HPDE6-E6E7 (cell line): ENCODE measurements at regions not wholly inside any gene's neighbourhood (a gene's known extent, or its start where the extent isn't known, plus 50 kb on each side); places are given as distances from the start of the nearest gene placed in this dataset.
"Not testable (repeated sequence)": the region's sequence is repeated elsewhere in the genome, so short reads cannot be mapped to it uniquely, and the experiment has no call there.

ENCODE experiments used
- DNase-seq: peaks from one replicate; pipeline ENCODE4 v3.0.0; 2011; ENCODE audit warnings: missing footprints; ENCODE audit errors: extremely low spot score

DNA sequence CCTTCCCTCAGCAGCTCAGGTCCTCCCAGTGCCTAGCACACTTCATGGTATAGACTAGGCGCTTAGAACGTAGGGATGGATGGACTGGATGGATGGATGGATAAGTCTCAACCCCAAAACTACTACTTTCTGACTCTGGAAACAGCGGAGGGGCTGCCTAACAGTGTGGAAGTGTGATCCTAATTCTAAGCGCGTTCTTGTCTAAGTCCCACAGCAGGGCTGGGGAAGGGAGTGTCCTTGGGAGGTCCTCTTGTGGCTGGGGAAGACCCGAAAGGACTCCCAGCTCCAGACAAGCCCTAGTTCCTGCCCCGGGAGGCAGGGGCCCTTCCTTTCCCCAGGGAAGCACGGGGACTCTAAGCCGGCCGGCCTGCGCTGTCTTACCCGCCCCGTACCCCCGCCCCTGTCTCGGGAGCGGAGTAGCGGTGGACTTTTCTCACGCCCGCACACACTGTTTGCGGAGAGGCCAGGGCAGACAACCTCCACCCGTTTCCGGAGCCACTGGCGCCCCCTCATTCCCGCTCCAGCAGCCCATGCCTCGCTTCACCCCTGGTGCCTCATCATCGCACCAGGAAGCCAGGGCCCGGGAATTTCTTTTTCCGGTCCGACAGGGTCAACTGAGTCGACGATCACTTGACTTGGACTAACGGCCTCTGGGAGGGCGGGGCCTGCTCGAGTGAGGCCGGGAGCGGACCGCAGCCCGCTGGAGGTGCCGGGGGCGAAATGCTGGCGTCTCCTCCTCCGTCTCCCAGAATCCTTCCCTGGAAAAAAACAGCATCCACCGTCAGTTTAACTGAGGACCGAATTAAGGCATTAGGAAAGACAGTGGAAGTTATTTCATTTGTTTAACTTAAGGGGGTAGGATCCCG, 133.3 kb downstream of the TBC1D2B start:
- no peak for DNase-seq

DNA sequence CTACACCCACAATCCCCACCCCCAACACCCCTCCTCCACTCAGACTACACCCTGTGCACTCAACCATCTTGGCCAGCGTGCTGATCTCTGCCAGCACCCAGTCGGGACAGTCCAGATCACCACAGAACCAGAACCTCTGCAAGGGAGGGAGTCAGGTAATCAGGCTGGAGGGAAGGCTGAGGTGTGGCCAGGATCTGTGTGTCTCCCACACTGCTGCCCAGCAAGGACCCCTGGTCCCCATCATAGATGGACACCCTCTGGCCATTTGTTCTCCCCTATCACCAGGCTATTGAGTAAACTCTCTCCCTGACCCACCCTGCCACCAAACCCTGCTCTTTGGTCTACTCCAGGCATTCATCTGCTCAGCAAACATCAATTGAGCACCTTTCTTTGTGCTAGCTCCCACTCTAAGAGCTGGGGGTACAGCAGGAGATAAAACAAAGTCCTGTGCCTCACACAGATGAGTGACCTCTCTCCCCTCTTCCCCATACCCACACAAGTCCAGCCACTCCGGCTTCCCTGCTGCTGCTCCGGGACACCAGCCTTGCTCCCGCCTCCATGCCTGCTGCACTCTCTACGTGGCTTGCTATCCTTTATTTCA, 134.8 kb downstream of the TBC1D2B start:
- DNase-seq, result no peak

DNA sequence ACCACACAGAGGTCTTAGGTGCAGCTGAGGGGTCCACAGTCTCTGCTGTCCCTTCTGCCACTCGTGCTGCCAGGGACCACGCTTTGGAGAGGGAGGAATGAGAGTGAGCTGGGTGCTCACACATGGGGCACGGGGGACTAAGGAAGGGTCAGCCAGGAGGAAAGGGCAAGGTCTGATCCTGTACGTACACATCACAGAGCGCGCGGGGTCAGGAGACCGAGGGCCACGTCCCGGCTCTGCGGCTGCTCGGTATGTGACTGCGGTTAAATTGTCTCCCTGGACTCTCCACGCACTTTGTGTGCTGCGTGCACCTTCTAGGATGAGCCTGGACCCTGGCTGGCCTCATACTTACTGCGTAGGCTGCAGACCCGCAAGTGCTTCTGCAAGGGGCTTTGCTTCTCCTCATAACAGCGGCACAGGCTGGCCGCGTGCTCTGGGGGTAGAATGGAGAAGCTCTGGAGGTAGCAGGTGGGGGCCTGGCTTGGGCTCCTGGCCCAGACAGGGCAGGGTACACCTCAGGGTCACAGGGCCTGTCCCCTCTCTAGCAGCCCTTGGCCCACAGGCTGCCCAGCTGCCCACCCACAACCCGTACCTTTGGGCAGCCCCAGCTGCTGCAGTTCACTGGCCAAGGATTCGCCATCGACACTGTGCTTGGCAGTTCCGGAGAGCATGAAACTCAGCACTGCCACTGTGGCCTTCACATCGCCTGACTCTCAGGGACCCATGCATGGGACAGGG, 136.3 kb downstream of the TBC1D2B start:
- DNase-seq, result not testable (repeated sequence)

DNA sequence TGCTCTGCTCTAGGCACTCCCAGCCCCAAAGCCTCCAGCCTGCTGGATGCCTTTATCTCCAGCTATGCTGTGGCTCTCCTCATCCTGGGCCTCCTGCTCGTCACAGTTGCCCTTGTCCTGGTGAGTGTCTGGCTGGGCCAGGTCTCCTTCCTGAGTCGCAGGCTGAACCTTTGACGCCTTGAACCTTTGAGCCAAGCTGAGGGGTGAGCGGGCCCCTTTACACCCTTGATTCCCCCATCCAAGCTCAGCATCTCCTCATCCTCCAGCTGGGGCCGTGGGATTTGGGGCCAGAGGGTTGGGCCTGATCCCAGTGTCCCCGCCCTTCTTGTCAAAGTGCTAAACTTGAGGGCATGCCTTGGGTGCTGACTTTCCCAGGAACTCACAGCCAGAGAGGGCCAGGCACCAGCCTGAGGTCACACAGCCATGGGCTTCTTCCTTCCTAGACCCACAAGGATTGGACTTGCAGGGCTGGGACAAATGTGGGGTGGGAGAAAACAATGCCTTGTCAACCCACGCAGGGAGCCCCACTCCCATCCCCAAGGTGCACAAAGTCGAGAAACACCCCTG, 137.0 kb downstream of the TBC1D2B start:
- no peak for DNase-seq

DNA sequence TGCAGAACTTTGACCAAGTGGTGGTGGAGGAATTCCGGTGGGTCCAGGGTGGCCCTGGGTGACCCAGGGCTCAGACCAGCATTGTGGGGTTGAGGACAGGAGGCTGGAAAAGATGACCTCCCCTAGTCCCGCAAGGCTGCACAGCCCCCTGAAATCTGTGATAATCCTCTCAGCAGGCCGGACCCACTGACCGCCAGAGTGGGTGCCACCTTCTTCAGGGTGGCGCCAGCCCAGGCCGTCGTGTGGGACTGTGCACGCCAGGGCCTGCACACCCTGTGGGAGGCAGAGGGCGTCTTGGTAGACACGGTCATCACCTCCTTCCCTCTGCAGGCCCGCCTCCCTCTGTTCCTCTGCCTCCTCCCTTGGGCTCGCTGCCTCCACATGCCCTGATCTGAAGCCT, 137.7 kb downstream of the TBC1D2B start:
- no peak for DNase-seq

- DNase-seq, result not testable (repeated sequence)
These were observed 138.5 kb downstream of the TBC1D2B start for GRCh38 chr15:77939026-77939425.

DNA sequence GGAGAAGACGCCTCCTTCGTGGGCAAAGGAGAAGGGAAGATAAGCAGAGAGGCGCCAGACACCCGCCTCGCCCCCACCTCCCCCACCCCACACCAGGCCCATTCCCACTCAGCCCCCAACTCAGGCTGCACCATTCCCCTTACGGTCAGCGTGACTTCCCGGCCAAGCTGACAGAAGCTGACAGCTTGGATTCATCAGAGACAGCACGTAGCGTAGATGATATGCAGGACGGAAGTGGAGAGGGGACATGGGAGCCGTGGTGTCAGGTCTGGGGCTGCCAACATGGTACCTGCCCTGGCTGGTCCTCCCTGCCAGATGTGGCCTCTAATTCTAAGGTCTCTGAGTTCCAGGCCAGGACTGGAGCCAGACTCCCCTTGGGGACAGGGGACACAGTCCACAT, 139.0 kb downstream of the TBC1D2B start:
- not testable (repeated sequence) for DNase-seq

GRCh38 chr15:77936567-77936966, 140.9 kb downstream of the TBC1D2B start:
- not testable (repeated sequence) for DNase-seq

- DNase-seq, result not testable (repeated sequence)
These were observed 143.0 kb downstream of the TBC1D2B start for GRCh38 chr15:77934516-77934915.

DNA sequence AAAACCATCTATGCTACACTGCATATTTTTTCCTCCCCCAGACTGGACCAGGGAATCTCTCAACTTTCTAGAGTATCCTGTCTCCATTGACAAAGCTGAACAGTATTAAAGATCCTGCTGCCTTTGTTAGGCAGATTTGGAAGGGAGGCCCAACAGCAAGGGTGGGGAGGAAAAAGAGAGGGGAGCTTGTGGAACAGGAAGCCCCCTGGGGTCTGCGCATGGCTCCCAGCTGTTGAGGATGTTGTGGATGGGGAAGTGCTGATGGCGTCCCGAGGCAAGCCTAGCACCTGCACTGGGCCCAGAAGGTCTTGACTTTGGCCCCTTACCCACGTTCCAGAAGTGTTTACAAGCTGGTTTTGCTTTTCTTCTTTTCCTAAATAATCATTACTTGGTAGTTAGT, 146.6 kb downstream of the TBC1D2B start:
- not testable (repeated sequence) for DNase-seq

- DNase-seq, result not testable (repeated sequence)
These were observed 147.0 kb downstream of the TBC1D2B start for GRCh38 chr15:77930490-77930889.

GRCh38 chr15:77926789-77927188, 150.7 kb downstream of the TBC1D2B start:
- not testable (repeated sequence) for DNase-seq

DNA sequence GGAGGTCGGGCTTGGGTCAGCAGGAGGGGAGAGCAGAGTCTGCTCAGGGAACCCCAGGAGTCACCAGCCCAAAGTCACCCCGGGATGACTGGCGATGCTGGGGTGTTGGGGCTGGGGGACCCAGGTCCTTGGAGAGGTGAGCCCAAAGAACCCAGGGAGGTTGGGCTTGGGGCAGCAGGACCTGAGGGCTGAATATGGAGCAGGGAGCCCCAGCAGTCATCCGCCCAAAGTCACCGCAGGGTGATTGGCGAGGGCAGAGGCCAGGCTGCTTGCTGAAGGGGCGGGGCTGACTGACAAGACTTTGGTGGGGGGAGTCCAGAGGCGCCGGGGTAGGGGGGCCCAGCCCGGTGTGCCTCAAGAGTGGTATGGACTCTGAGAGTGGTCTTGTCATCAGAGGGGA, 151.2 kb downstream of the TBC1D2B start:
- not testable (repeated sequence) for DNase-seq

- DNase-seq, result not testable (repeated sequence)
These were observed 152.4 kb downstream of the TBC1D2B start for GRCh38 chr15:77925101-77925500.

GRCh38 chr15:77921664-77922063, 155.8 kb downstream of the TBC1D2B start:
- DNase-seq, result no peak

- not testable (repeated sequence) for DNase-seq
These were observed 160.4 kb downstream of the TBC1D2B start for GRCh38 chr15:77916966-77917635.

DNA sequence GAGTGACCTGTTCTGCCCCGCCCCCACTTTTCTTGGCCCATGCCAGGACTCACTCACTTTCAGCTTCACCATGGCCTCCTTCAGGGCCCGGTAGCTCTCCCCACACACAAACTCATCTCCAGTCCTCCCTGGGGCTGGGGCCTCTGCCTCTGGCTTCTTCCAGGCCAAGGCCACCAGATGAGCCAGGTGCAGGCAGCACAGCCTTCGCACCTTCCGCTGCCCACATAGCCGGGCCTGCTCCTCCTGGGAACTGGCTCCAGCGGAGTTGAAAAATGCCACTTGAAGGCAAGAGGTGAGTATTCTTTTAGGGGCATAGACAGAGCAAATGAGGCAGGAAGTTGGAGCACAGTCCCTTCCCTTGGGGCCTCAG, 161.6 kb downstream of the TBC1D2B start:
- not testable (repeated sequence) for DNase-seq

DNA sequence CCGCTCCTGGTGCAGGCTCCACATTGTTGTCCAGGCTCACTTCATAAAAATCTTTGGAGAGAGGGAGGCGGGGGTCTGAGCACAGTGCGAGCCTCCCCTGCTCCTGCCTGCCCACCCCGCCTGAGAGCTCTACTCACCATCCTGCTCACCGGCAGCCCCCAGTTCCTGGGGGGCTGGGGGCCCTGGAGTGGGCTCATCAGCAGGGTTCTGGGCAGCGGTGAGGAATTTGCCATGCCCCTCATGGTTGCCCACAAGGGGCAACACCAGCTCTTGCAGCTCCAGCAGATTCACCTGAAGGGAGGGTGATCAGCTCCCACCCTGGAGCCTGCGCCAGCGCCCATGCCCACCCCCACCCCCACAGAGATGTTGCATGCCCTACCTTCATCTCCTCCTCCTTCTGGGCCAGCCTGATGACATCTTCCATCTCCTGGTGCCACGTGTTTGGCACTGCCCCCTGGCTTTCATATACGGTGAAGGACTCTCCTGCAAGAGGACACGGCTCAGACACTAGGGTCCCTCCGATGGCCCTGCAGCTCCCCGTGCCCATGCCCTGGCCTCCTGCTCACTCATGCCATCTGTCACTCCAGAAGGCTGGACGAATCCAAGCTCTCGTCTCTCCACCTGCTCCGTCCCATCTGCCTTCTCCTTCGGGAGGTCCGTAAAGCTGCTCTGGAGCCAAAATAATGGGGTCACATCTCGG, 162.1 kb downstream of the TBC1D2B start:
- DNase-seq, result no peak

DNA sequence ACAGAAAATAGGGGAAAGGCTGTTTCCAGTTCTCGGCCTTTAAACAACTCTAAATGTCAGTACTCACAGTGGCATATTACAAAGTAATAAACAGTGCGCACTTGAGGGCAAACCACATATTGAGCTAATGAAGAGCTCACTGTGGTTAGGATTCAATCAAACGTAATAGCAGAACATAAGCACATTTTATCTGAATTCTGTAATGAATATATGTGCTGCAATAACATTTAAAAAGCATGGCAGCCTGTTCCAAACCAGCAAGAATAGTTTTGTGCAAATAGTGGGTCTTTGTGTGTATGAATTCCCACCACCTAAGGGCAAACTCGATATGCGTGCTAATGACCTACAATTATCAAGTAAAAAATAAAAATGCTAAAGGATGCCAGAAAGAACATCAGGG, 163.0 kb downstream of the TBC1D2B start:
- not testable (repeated sequence) for DNase-seq

DNA sequence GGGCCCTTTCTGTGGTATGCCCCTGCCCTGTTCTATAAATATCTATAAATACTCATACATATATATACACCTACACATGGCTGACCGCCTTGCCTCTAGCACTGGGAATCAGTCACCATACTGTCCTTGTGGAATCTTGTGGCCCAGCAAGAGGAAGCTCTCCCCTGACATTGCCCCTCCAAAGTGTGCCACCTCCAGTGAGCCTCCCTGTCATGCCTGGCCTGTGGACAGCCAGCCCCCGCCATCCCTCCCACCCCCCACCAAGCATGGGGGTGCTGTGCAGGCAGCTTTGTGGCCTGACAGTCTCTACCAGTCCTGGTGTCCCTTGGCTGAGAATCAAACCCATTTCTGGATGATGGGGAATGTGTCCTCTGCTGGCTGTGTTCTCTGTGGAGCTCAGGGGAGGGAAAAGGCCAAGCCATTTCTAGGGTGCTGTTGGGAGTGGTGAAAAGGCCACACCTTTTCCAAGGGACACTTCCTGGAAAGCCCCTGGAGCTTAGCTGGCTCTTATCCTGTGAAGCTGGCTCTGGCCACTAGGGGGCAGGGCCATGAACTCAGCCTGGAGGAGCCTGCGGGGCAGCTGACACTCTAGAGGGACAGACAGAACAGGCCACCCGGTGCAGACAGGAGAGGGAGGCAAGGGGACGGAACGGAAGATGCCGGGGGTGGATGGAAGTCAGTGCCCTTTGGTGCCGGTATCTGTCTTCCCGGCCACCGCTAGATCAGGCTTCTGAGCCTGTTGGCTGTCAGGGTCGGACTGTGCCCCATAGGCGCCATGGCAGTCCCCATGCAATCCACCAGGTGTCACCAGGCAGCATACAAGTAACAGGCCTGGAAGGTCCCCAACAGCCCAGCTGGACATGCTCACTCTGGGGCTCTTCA, 167.2 kb downstream of the TBC1D2B start:
- DNase-seq, result peak; percentile 33
